ENCODE measurements at regions not wholly inside any gene's neighbourhood (a gene's known extent, or its start where the extent isn't known, plus 50 kb on each side); places are given as distances from the start of the nearest gene placed in this dataset.

DNA sequence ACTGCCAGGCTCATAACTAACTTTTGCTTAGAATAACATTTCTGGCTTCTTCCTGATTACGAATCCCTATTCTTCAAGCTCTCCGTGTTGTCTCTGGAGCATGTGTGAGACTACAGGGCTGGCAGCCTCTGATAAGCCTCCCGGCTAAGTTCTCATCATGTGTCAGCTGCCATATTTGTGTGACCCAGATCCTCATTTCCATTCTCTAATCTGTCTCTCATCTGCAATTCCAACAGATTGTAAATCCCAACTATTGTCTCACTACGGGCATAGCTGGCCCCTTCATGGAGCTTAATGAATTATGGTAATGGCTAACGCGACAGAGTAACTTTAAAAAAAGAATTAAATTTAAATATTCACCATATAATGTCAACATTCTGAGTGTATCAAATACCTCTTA is 165.4 kb downstream of the CMPK2 start:
- H3K36me3 ChIP-seq: no peaks in the 10 kb centered on the region
- no peaks in the 10 kb centered on the region for H3K9me3 ChIP-seq
- no peak overlapping the region for H3K9ac ChIP-seq (ENCODE audit: low read depth in 2 of 2, low read length in 2 of 2)
- no peak for DNase-seq
- TF ChIP-seq, protein P1, sequence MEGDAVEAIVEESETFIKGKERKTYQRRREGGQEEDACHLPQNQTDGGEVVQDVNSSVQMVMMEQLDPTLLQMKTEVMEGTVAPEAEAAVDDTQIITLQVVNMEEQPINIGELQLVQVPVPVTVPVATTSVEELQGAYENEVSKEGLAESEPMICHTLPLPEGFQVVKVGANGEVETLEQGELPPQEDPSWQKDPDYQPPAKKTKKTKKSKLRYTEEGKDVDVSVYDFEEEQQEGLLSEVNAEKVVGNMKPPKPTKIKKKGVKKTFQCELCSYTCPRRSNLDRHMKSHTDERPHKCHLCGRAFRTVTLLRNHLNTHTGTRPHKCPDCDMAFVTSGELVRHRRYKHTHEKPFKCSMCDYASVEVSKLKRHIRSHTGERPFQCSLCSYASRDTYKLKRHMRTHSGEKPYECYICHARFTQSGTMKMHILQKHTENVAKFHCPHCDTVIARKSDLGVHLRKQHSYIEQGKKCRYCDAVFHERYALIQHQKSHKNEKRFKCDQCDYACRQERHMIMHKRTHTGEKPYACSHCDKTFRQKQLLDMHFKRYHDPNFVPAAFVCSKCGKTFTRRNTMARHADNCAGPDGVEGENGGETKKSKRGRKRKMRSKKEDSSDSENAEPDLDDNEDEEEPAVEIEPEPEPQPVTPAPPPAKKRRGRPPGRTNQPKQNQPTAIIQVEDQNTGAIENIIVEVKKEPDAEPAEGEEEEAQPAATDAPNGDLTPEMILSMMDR (IDR thresholded peaks at IDR 0.05): no peak
- intact Hi-C loops (cut with DNase I): no loop called here
- no peak overlapping the region for H3K4me3 ChIP-seq
- H3K4me1 ChIP-seq: no peaks in the 10 kb centered on the region
- H3K27me3 ChIP-seq: no peaks in the 10 kb centered on the region
- H3K27ac ChIP-seq: no peak overlapping the region

DNA sequence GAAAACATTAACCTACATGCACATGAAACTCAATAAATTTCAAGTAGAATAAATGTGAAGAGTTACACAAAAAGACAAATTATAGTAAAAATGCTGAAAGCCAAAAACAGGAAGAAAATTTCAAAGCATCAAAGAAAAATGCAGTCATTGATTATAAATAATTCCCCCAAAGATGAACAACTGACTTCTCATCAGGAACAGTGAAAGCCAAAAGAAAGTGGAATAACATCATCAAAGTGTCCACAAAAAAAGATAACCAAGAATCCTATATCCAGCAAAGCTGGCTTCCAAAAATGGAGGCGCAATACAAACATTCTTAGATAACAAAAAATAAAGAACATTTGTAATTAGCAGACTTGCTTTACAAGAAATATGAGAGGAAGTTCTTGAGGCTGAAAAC is 161.6 kb downstream of the CMPK2 start:
- TF ChIP-seq, protein P1 (IDR thresholded peaks at IDR 0.05): no peak
- no peaks in the 10 kb centered on the region for H3K9me3 ChIP-seq
- DNase-seq: no peak
- intact Hi-C loops (cut with DNase I): no loop called here
- no peaks in the 10 kb centered on the region for H3K4me1 ChIP-seq
- no peaks in the 10 kb centered on the region for H3K36me3 ChIP-seq
- H3K4me3 ChIP-seq: no peak overlapping the region
- H3K9ac ChIP-seq (ENCODE audit: low read depth in 2 of 2, low read length in 2 of 2): no peak overlapping the region
- no peaks in the 10 kb centered on the region for H3K27me3 ChIP-seq
- H3K27ac ChIP-seq: no peak overlapping the region

DNA sequence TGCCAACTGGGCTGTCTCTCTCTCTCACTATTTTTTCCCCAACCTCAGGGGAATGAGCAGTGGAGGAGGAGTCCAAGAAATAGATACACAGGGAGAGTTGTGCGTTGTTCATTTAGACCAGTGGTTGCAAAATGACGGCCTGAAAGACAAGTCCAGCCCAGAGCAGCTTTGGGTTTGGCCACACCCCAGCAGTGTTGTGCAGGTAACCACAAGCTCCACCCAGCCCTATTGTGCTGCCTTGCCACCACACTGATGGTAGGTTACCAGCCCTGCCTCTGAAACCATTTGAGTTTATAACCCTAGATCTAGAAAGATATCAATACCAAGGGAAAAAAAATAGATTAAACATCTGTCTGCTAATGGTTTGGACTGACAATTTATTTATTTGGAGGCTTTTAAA is 144.3 kb downstream of the CMPK2 start:
- H3K27me3 ChIP-seq: no peaks in the 10 kb centered on the region
- no peak overlapping the region for H3K27ac ChIP-seq
- H3K9ac ChIP-seq (ENCODE audit: low read depth in 2 of 2, low read length in 2 of 2): no peak overlapping the region
- H3K36me3 ChIP-seq: no peaks in the 10 kb centered on the region
- DNase-seq: no peak
- H3K4me1 ChIP-seq: no peaks in the 10 kb centered on the region
- H3K4me3 ChIP-seq: no peak overlapping the region
- TF ChIP-seq, protein P1 (IDR thresholded peaks at IDR 0.05): no peak
- intact Hi-C loops (cut with DNase I): no loop called here
- no peaks in the 10 kb centered on the region for H3K9me3 ChIP-seq

DNA sequence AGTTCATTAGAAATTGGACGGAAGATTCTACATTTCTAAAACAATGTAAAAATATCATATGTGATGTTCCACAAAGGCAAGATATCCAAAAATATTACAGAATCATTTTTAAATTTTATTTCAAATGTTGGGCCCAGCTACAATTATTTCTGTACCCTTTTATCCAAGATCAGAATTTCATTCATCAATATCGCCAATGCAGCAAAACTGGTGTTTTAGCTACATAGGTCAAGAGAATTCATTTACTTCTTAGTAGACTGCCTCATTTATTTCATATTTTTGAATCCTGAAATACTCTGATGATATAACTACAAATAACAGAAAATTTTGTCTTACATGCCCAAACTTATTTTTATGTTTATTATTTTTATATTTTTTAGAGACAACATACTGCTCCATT is 143.1 kb downstream of the CMPK2 start:
- intact Hi-C loops (cut with DNase I): no loop called here
- TF ChIP-seq, protein P1 (IDR thresholded peaks at IDR 0.05): no peak
- Histone ChIP-seq H3K27ac (no peak overlapping the region), H3K27me3 (no peaks in the 10 kb centered on the region), H3K4me3 (no peak overlapping the region), H3K36me3 (no peaks in the 10 kb centered on the region), H3K9me3 (no peaks in the 10 kb centered on the region), H3K9ac (ENCODE audit: low read depth in 2 of 2, low read length in 2 of 2) (no peak overlapping the region), H3K4me1 (no peaks in the 10 kb centered on the region)
- DNase-seq: no peak

DNA sequence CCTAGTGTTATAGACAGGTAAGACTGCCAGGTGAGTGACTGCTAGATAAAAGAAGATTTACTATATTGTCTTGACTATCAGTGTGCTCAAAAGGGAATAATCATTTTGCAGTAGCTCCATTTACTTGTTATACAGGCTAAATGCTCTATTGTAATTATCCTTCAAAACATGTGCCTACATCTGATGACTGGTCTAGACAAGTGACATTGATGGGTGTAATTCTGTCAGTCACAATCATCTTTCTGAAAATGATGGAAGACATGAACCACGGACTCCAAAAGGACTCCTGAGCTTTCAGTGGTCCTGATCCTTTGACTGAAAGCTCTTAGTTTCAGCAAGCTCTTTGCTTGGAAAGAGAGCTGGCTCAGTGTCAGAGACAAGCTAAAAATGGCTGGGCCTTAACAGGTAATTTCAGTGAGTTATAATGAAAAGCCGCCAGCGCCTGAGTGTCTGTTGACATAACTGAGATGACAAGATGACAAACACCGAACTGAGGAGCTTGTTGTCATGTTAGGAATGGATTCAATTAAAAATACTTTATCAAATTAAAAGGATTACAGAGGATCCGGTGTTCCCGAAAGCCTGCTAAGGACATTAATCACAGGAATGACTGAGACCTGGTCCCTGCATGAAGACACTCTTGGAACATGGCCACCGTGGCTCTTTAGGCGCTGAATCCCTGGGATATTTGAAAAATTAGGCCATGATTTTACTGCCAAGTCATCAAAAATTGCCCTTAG is 141.7 kb downstream of the CMPK2 start:
- Histone ChIP-seq H3K36me3 (no peaks in the 10 kb centered on the region), H3K4me3 (no peak overlapping the region), H3K27me3 (no peaks in the 10 kb centered on the region), H3K27ac (no peak overlapping the region), H3K9ac (ENCODE audit: low read depth in 2 of 2, low read length in 2 of 2) (no peak overlapping the region), H3K4me1 (no peaks in the 10 kb centered on the region), H3K9me3 (no peaks in the 10 kb centered on the region)
- TF ChIP-seq, protein P1 (IDR thresholded peaks at IDR 0.05): no peak
- intact Hi-C loops (cut with DNase I): no loop called here
- DNase-seq: no peak
